ENCODE measurements at regions not wholly inside any gene's neighbourhood (a gene's known extent, or its start where the extent isn't known, plus 50 kb on each side); places are given as distances from the start of the nearest gene placed in this dataset.

- TF ChIP-seq CTCF (IDR thresholded peaks at IDR 0.05) (no peak), POLR2A (IDR thresholded peaks at IDR 0.05) (no peak), POLR2AphosphoS5 (IDR thresholded peaks at IDR 0.05) (no peak)
Observed at GRCh38 chr10:36591436-36591835, 534.0 kb upstream of the ANKRD30A start.
